ENCODE measurements at regions not wholly inside any gene's neighbourhood (a gene's known extent, or its start where the extent isn't known, plus 50 kb on each side); places are given as distances from the start of the nearest gene placed in this dataset.
"Not testable (repeated sequence)": the region's sequence is repeated elsewhere in the genome, so short reads cannot be mapped to it uniquely, and the experiment has no call there.

DNA sequence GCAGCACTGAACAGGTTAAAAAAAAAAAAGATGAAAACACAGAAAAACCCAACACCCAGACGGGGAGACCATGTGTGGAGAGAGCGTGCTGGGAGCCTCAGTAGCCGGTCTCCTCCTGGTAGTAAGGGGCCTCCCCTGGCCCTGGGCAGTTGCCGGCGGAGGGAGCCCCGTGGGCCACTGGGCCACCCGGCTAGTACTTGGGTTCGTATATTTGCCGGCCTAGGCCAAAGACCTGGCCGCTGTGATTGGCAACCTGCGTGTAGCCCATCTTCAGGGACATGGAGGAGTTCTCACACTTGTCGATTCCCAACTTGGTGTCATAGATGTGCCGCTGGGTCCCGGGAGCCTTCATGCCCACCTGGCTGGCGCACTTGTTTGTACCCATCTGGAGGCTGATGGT lies 798.9 kb downstream of the FOXD4L5 start:
- not testable (repeated sequence) for TF ChIP-seq CTCF (conservative IDR thresholded peaks at IDR 0.05; ENCODE audit: low read length); EZH2phosphoT487 (IDR thresholded peaks at IDR 0.05; ENCODE audit: borderline replicate concordance, low read depth, low read length)

All from OCI-LY7 (cell line).